Fibroblast of lung (primary cell): ENCODE measurements at regions not wholly inside any gene's neighbourhood (a gene's known extent, or its start where the extent isn't known, plus 50 kb on each side); places are given as distances from the start of the nearest gene placed in this dataset.

Experiments used
- DNase-seq, 2 donors: peaks; one replicate each; pipeline versions ENCODE4 v3.0.0 to v3.0.0-alpha.2; 2010; ENCODE audit warnings: low read depth in 2 of 2
- H2AFZ ChIP-seq: 2 replicates; pipeline ENCODE4 v1.5.1; 2012; ENCODE audit warnings: low read length, control low read depth, inconsistent platforms
- H3K27ac ChIP-seq: 2 replicates; pipeline ENCODE4 v1.5.1; 2011; ENCODE audit warnings: low read length, control low read depth; ENCODE audit not compliant: insufficient read depth
- H3K27me3 ChIP-seq: 2 replicates; pipeline ENCODE4 v1.5.1; 2011; ENCODE audit warnings: mild to moderate bottlenecking, low read length; ENCODE audit not compliant: control insufficient read depth, insufficient read depth
- H3K36me3 ChIP-seq: 2 replicates; pipeline ENCODE4 v1.5.1; 2011; ENCODE audit warnings: low read length; ENCODE audit not compliant: control insufficient read depth, insufficient read depth
- H3K4me1 ChIP-seq: 2 replicates; pipeline ENCODE4 v1.5.1; 2011; ENCODE audit warnings: low read length; ENCODE audit not compliant: control insufficient read depth, insufficient read depth; ENCODE audit errors: extremely low read depth
- H3K4me2 ChIP-seq: 2 replicates; pipeline ENCODE4 v1.5.1; 2011; ENCODE audit warnings: low read length, control low read depth; ENCODE audit not compliant: insufficient read depth; ENCODE audit errors: extremely low read depth
- H3K4me3 ChIP-seq, 4 experiments: fragments of 200-600 bp in 1 of 4; sonication (generic) in 1 of 4; replicated peaks in 1 of 4; 2 replicates each; pipeline ENCODE4 v1.5.1; 2011 to 2016; ENCODE audit warnings: low read length in 4 of 4, low read depth in 3 of 4, mild to moderate bottlenecking in 3 of 4, control low read depth in 2 of 4, inconsistent platforms in 1 of 4, mixed read lengths in 1 of 4; ENCODE audit not compliant: insufficient read depth in 1 of 4; ENCODE audit errors: control extremely low read depth in 1 of 4
- H3K79me2 ChIP-seq: 2 replicates; pipeline ENCODE4 v1.5.1; 2012; ENCODE audit warnings: mild to moderate bottlenecking, low read length, inconsistent platforms; ENCODE audit not compliant: control insufficient read depth, insufficient read depth
- H3K9ac ChIP-seq: 2 replicates; pipeline ENCODE4 v1.5.1; 2011; ENCODE audit warnings: mild to moderate bottlenecking, low read length, control low read depth; ENCODE audit not compliant: insufficient read depth
- H3K9me3 ChIP-seq: 2 replicates; pipeline ENCODE4 v1.5.1; 2012; ENCODE audit warnings: low read depth, low read length; ENCODE audit not compliant: control insufficient read depth, insufficient read depth
- H4K20me1 ChIP-seq: 2 replicates; pipeline ENCODE4 v1.5.1; 2011; ENCODE audit warnings: low read length; ENCODE audit not compliant: control insufficient read depth, insufficient read depth; ENCODE audit errors: extremely low read depth
- EZH2 ChIP-seq: IDR thresholded peaks from 2 replicates; pipeline ENCODE4 v1.5.1; 2012; ENCODE audit warnings: low read length, control low read depth, mild to moderate bottlenecking; ENCODE audit errors: missing control alignments
- TF ChIP-seq, protein P1 (sequence below), 2 donors: IDR thresholded peaks in 1 of 2; conservative IDR thresholded peaks in 1 of 2; 1 replicate in 1 of 2; 2 replicates in 1 of 2; pipeline ENCODE4 v1.5.1; 2011 to 2012; ENCODE audit warnings: low read length in 2 of 2, control low read depth in 1 of 2, inconsistent platforms in 1 of 2, low read depth in 1 of 2, mild to moderate bottlenecking in 1 of 2

DNA sequence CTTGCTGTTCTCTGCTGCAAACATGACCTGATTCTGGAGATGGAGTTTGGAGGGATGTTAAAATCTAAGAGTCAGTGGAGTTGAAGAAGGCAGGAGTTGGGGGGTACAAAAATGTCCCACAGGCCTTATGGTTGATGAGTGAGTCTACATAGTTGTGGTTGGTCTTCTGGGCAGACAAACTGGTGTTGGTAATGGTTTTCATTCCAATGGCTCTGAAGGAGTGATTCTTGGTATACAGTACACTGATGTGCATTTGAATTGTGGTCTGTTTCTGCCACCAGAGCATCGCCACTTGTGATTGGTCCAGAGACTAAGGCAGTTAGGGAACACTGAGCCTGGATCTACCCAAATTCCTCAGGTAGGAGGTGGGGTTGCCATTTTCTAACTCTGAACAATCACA, 514.1 kb upstream of the CFAP20DC start:
- H3K27ac ChIP-seq, result no peak overlapping the region
- no peaks in the 10 kb centered on the region for H3K9me3 ChIP-seq
- no peak overlapping the region for H3K4me2 ChIP-seq
- H3K79me2 ChIP-seq, result no peaks in the 10 kb centered on the region
- no peak overlapping the region for H3K9ac ChIP-seq
- DNase-seq, result peak in 1 of 2 donors; percentile 88
- H3K4me3 ChIP-seq, result no peak overlapping the region
- H3K36me3 ChIP-seq, result no peaks in the 10 kb centered on the region
- H3K27me3 ChIP-seq, result no peaks in the 10 kb centered on the region
- no peak overlapping the region for H2AFZ ChIP-seq
- TF ChIP-seq EZH2, result no peak
- TF ChIP-seq, protein P1, sequence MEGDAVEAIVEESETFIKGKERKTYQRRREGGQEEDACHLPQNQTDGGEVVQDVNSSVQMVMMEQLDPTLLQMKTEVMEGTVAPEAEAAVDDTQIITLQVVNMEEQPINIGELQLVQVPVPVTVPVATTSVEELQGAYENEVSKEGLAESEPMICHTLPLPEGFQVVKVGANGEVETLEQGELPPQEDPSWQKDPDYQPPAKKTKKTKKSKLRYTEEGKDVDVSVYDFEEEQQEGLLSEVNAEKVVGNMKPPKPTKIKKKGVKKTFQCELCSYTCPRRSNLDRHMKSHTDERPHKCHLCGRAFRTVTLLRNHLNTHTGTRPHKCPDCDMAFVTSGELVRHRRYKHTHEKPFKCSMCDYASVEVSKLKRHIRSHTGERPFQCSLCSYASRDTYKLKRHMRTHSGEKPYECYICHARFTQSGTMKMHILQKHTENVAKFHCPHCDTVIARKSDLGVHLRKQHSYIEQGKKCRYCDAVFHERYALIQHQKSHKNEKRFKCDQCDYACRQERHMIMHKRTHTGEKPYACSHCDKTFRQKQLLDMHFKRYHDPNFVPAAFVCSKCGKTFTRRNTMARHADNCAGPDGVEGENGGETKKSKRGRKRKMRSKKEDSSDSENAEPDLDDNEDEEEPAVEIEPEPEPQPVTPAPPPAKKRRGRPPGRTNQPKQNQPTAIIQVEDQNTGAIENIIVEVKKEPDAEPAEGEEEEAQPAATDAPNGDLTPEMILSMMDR (conservative IDR thresholded peaks at IDR 0.05 in 1 of 2, IDR thresholded peaks at IDR 0.05 in 1 of 2; ENCODE audit: low read depth in 1 of 2, low read length in 2 of 2), result no peak
- H4K20me1 ChIP-seq, result no peaks in the 10 kb centered on the region
- H3K4me1 ChIP-seq, result no peaks in the 10 kb centered on the region

- H3K27me3 ChIP-seq, result no peaks in the 10 kb centered on the region
- H2AFZ ChIP-seq, result no peak overlapping the region
- no peak overlapping the region for H3K9ac ChIP-seq
- H3K79me2 ChIP-seq, result no peaks in the 10 kb centered on the region
- no peaks in the 10 kb centered on the region for H3K4me1 ChIP-seq
- no peaks in the 10 kb centered on the region for H3K9me3 ChIP-seq
- no peak overlapping the region for H3K4me3 ChIP-seq
- TF ChIP-seq, protein P1 (conservative IDR thresholded peaks at IDR 0.05 in 1 of 2, IDR thresholded peaks at IDR 0.05 in 1 of 2; ENCODE audit: low read depth in 1 of 2, low read length in 2 of 2), result no peak
- no peak for TF ChIP-seq EZH2
- H3K4me2 ChIP-seq, result no peak overlapping the region
- H3K36me3 ChIP-seq, result no peaks in the 10 kb centered on the region
- H4K20me1 ChIP-seq, result no peaks in the 10 kb centered on the region
- no peak overlapping the region for H3K27ac ChIP-seq
- peak; percentile 15 to 73 for DNase-seq
Measured at GRCh38 chr3:59563072-59563605, 513.3 kb upstream of the CFAP20DC start.

DNA sequence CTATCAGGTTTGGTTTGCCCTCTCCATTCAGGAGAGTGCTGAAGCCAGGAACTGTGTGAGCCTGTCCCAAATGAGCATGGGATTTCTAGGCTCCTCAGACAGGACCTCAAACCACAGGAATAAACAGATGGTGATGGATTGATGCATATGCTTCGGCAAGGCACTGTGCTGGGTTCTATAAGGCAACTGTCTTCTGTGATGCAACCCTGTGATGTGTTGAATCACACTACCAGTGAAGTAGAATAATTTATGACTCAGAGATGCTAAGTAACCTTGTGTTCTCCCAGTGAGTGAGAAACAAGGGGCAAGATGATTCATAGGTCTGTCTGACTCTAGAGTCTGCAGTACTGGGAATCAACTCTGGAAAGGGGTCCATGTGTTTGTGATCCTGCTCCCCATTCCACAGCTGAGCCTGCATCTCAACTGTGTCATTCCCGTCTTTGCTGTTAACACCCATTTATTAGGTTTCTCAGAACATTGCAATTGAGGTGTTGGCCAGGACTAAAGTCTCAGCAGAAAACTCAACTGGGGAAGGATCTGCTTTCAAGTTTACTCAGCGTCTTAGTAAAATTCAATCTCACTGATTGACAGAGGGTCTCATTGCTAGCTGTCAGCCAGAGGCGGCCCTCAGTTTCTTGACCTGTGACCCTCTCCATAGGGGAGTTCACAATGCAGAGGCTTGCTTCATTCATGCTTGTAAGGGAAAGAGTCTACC, 510.1 kb upstream of the CFAP20DC start:
- no peaks in the 10 kb centered on the region for H3K4me1 ChIP-seq
- no peaks in the 10 kb centered on the region for H3K27me3 ChIP-seq
- no peaks in the 10 kb centered on the region for H3K9me3 ChIP-seq
- H2AFZ ChIP-seq, result no peak overlapping the region
- H3K27ac ChIP-seq, result no peak overlapping the region
- H4K20me1 ChIP-seq, result no peaks in the 10 kb centered on the region
- no peak overlapping the region for H3K9ac ChIP-seq
- no peaks in the 10 kb centered on the region for H3K36me3 ChIP-seq
- TF ChIP-seq, protein P1 (conservative IDR thresholded peaks at IDR 0.05 in 1 of 2, IDR thresholded peaks at IDR 0.05 in 1 of 2; ENCODE audit: low read depth in 1 of 2, low read length in 2 of 2), result no peak
- TF ChIP-seq EZH2, result no peak
- peak; percentile 94 to 100 for DNase-seq
- no peak overlapping the region for H3K4me3 ChIP-seq
- H3K4me2 ChIP-seq, result no peak overlapping the region
- H3K79me2 ChIP-seq, result no peaks in the 10 kb centered on the region
